K562 (cell line): ENCODE measurements at regions not wholly inside any gene's neighbourhood (a gene's known extent, or its start where the extent isn't known, plus 50 kb on each side); places are given as distances from the start of the nearest gene placed in this dataset.

ENCODE experiments used
- CTCFL ChIP-seq: IDR thresholded peaks from 2 replicates; pipeline ENCODE4 v1.6.1; 2011; ENCODE audit warnings: borderline replicate concordance, low read depth, mild to moderate bottlenecking, moderate library complexity, low read length; ENCODE audit not compliant: insufficient read depth, poor library complexity, severe bottlenecking
- REST ChIP-seq, 2 experiments: fragments of 450-650 bp; formaldehyde crosslinking in 1 of 2; IDR thresholded peaks; 2 replicates each; pipeline versions ENCODE4 v1.4.0 to v1.6.1; 2014 to 2020; ENCODE audit warnings: mild to moderate bottlenecking in 2 of 2, borderline replicate concordance in 1 of 2, low read depth in 1 of 2

- TF ChIP-seq REST (IDR thresholded peaks at IDR 0.05; ENCODE audit: borderline replicate concordance) (peak; percentile 79), REST (CRISPR knock-in tag; IDR thresholded peaks at IDR 0.05; ENCODE audit: low read depth) (no peak), CTCFL (peak; percentile 46)
These were observed 130.0 kb upstream of the KCNJ15 start (continued) for GRCh38 chr21:38126666-38127303.
